ENCODE measurements at regions not wholly inside any gene's neighbourhood (a gene's known extent, or its start where the extent isn't known, plus 50 kb on each side); places are given as distances from the start of the nearest gene placed in this dataset.

GRCh38 chr3:110810356-110810755 lies 261.3 kb upstream of the NECTIN3 start:
- Histone ChIP-seq H3K4me2 (ENCODE audit: insufficient read depth, low read length) (no peak overlapping the region), H3K79me2 (ENCODE audit: control insufficient read depth, insufficient read depth, low read length) (no peaks in the 10 kb centered on the region), H3K27me3 (ENCODE audit: control insufficient read depth in 2 of 2, insufficient read depth in 2 of 2, low read length in 2 of 2) (no peaks in the 10 kb centered on the region), H3K4me1 (replicated peaks in 1 of 2; ENCODE audit: control insufficient read depth in 2 of 2, insufficient read depth in 2 of 2, low read length in 2 of 2) (no peaks in the 10 kb centered on the region), H3K4me3 (no peak overlapping the region), H3K36me3 (ENCODE audit: control insufficient read depth, insufficient read depth, low read length) (no peaks in the 10 kb centered on the region), H3K27ac (ENCODE audit: extremely low read depth, low read depth, low read length) (no peak overlapping the region), H4K20me1 (replicated peaks; ENCODE audit: control insufficient read depth, insufficient read depth, low read length) (no peaks in the 10 kb centered on the region), H2AFZ (ENCODE audit: low read depth, low read length) (no peak overlapping the region), H3K9me3 (replicated peaks; ENCODE audit: control insufficient read depth, insufficient read depth, low read depth, low read length) (no peaks in the 10 kb centered on the region), H3K9me1 (ENCODE audit: control insufficient read depth, insufficient read depth, low read length) (no peaks in the 10 kb centered on the region), H3K9ac (ENCODE audit: insufficient read depth in 1 of 2, low read depth in 2 of 2, low read length in 2 of 2) (no peak overlapping the region)
- FAIRE-seq (no peak), DNase-seq (ENCODE audit: extremely low read depth in 1 of 4, low spot score in 3 of 4) (no peak), ATAC-seq (no peak)
- TF ChIP-seq, protein P1, sequence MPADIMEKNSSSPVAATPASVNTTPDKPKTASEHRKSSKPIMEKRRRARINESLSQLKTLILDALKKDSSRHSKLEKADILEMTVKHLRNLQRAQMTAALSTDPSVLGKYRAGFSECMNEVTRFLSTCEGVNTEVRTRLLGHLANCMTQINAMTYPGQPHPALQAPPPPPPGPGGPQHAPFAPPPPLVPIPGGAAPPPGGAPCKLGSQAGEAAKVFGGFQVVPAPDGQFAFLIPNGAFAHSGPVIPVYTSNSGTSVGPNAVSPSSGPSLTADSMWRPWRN (IDR thresholded peaks at IDR 0.05; ENCODE audit: low read depth), result no peak
- TF ChIP-seq IRF2 (CRISPR knock-in tag; IDR thresholded peaks at IDR 0.05) (no peak), SRF (CRISPR knock-in tag; IDR thresholded peaks at IDR 0.05) (no peak)
- no TSS peak for BruUV-seq (replicated peaks)
- intact Hi-C loops (cut with micrococcal nuclease), result no loop called here
- 14% methylated on average over 1 of the region's 1 CpG for WGBS (ENCODE audit: insufficient coverage, low coverage, missing lambda C conversion rate)
- in situ Hi-C loops (cut with MboI), result no loop called here
- ChIA-PET CTCF (ENCODE audit: low intra/inter-chr PET ratio) (no interaction called here), POLR2A (no interaction called here)

DNA sequence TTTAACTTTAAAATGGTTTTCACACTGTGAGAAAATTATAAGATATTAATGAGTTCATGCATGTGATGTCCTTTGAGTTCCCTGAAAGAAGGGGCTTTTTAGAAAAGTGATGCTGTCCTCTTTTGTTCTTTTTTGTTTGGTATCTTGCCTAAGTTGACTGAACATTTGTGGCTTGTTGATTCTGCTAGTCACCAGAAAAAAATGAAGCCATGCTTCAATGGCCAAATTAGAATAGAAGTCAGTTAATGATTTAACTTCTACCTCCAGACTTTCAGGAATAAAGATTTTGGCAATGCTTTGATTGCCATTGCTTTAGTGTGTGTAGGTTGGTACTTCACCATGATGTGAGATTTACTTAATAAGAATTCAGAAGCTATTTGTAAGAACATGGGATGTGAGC lies 260.6 kb upstream of the NECTIN3 start:
- ChIA-PET CTCF (ENCODE audit: low intra/inter-chr PET ratio) (no interaction called here), POLR2A (no interaction called here)
- ATAC-seq (no peak), FAIRE-seq (no peak), DNase-seq (ENCODE audit: extremely low read depth in 1 of 4, low spot score in 3 of 4) (no peak)
- Histone ChIP-seq H2AFZ (ENCODE audit: low read depth, low read length) (no peak overlapping the region), H3K36me3 (ENCODE audit: control insufficient read depth, insufficient read depth, low read length) (no peaks in the 10 kb centered on the region), H3K9me1 (ENCODE audit: control insufficient read depth, insufficient read depth, low read length) (no peaks in the 10 kb centered on the region), H3K27me3 (ENCODE audit: control insufficient read depth in 2 of 2, insufficient read depth in 2 of 2, low read length in 2 of 2) (no peaks in the 10 kb centered on the region), H4K20me1 (replicated peaks; ENCODE audit: control insufficient read depth, insufficient read depth, low read length) (no peaks in the 10 kb centered on the region), H3K4me2 (ENCODE audit: insufficient read depth, low read length) (no peak overlapping the region), H3K9me3 (replicated peaks; ENCODE audit: control insufficient read depth, insufficient read depth, low read depth, low read length) (no peaks in the 10 kb centered on the region), H3K79me2 (ENCODE audit: control insufficient read depth, insufficient read depth, low read length) (no peaks in the 10 kb centered on the region), H3K27ac (ENCODE audit: extremely low read depth, low read depth, low read length) (no peak overlapping the region), H3K9ac (ENCODE audit: insufficient read depth in 1 of 2, low read depth in 2 of 2, low read length in 2 of 2) (no peak overlapping the region), H3K4me3 (no peak overlapping the region), H3K4me1 (replicated peaks in 1 of 2; ENCODE audit: control insufficient read depth in 2 of 2, insufficient read depth in 2 of 2, low read length in 2 of 2) (no peaks in the 10 kb centered on the region)
- in situ Hi-C loops (cut with MboI), result no loop called here
- no TSS peak for BruUV-seq (replicated peaks)
- intact Hi-C loops (cut with micrococcal nuclease), result no loop called here
- TF ChIP-seq ZNF324 (CRISPR knock-in tag; IDR thresholded peaks at IDR 0.05), result no peak
- no peak for TF ChIP-seq CCNT2 (IDR thresholded peaks at IDR 0.05; ENCODE audit: borderline replicate concordance, extremely low read depth, insufficient read length, low read depth, low read length)
- TF ChIP-seq CAMTA2 (CRISPR knock-in tag; conservative IDR thresholded peaks at IDR 0.05), result no peak
- TF ChIP-seq ZNF311 (CRISPR knock-in tag; IDR thresholded peaks at IDR 0.05), result no peak
- no peak for TF ChIP-seq ZZZ3 (IDR thresholded peaks at IDR 0.05)
- TF ChIP-seq HDAC1 (IDR thresholded peaks at IDR 0.05), result no peak
- TF ChIP-seq CBFA2T2 (conservative IDR thresholded peaks at IDR 0.05), result no peak
- no peak for TF ChIP-seq MAFF (IDR thresholded peaks at IDR 0.05; ENCODE audit: low read length)
- no peak for TF ChIP-seq HMG20B (CRISPR knock-in tag; IDR thresholded peaks at IDR 0.05)
- no peak for TF ChIP-seq SRSF9 (IDR thresholded peaks at IDR 0.05; ENCODE audit: borderline replicate concordance, low read depth, low read length)
- no peak for TF ChIP-seq ZNF644 (tag; IDR thresholded peaks at IDR 0.05; ENCODE audit: low read depth)
- no peak for TF ChIP-seq JUND (IDR thresholded peaks at IDR 0.05; ENCODE audit: borderline replicate concordance, low read depth, low read length)
- TF ChIP-seq JUND (tag; IDR thresholded peaks at IDR 0.05; ENCODE audit: borderline replicate concordance, low read depth, low read length), result no peak
- no peak for TF ChIP-seq ELK3 (CRISPR knock-in tag; IDR thresholded peaks at IDR 0.05)
- no peak for TF ChIP-seq TCF7 (IDR thresholded peaks at IDR 0.05; ENCODE audit: borderline replicate concordance)
- TF ChIP-seq FOXK1 (CRISPR knock-in tag; IDR thresholded peaks at IDR 0.05; ENCODE audit: borderline replicate concordance), result no peak

Measured in K562 (cell line).